ENCODE measurements at regions not wholly inside any gene's neighbourhood (a gene's known extent, or its start where the extent isn't known, plus 50 kb on each side); places are given as distances from the start of the nearest gene placed in this dataset.

DNA sequence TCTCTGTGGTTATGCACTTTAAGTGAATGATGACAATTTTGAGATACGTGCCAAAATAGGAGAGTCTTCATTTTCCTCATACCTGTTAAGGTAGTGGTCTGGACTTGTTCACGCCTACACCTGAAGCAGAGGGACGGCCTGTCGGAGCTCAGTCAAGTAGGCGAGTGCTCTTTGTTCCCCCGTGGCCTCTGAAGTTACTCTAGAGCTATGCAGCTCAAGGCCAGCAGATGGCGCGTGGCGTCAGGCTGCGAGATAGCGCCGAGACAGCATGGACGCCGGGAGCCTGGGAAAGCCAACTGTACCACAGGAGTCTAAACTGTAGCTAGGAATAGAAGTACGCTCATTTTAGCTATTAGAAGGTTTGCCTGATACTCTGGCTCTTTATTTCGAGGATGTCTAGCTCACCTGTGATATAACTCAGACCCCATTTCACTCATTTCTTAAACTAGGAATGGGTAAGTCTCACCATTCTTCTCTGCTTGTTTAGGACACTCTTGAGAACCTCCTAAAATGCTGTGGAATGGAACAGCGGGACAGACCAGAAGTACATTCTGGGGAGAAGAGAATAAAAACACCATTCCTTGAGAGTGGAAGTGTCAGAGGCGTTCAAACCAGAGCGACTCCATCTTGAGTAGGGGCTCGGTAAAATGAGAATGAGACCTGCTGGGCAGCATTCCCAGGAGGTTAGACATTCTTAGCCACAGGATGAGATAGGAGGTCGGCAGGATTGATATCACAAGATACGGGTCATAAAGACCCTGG lies 267.4 kb upstream of the HMGA2 start:
- no peak for FAIRE-seq

DNA sequence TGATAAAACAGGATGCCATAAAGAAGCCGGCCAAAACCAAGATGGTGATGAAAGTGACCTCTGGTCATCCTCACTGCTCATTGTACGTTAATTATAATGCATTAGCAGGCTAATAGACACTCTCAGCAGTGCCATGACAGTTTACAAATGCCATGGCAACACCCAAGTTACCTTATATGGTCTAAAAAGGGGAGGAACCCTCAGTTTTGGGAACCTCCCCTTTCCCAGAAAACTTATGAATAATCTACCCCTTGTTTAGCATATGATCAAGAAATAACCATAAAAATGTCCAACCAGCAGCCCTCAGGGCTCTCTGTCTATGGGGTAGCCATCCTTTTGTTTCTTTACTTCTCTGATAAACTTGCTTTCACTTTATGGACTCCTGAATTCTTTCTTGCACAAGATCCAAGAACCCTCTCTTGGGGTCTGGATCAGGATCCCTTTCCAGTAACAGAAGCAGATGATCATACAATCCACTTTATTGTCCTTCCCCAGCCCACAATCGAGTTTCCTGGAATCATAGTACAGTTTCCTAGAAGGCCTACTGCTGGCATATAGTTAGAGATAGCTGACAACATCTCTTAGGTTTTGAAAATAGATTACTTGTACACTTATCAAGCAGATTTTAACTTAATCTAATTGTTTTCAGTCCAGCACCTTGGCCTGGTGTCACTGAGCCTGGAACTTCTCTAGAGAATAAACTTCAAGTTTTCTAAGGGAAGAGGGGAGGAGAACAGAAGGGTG lies 266.7 kb upstream of the HMGA2 start:
- no peak for FAIRE-seq

DNA sequence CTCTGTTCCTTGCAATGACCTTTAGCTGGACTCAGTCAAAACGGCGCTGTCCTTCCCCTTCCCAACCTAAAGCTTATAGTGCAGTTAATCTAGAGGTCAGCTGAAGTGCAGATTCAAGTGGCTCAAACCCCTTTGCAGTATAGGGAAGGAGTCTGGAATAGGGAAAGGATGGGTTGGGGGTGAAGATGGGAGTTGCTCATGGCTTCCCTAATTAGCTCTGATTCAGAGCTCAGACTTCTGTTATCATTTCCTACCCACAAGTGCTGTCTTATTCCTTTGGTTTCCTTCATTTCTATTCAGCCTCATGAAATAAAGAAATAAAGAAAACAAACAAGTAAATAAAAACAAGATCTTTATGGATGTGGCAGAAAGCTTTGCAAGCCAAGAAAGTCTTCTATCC lies 264.0 kb upstream of the HMGA2 start:
- FAIRE-seq = no peak

DNA sequence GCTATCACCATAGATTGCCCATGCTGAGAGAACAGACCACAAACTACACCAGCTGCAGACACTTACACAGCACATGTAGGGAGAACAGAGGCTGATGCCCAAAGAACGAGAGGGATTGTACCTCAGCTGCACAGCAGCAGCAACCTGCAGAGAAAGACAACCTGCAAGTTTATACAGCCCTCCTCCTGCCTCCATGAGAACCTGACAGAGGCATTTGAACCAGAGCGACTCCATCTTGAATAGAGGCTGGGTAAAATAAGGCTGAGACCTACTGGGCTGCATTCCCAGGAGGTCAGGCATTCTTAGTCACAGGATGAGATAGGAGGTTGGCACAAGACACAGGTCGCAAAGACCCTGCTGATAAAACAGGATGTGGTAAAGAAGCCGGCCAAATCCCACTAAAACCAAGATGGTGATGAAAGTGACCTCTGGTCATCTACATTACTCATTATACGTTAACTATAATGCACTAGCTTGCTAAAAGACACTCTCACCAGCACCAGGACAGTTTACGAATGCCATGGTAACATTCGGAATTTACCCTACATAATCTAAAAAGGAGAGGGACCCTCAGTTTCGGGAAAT lies 262.4 kb upstream of the HMGA2 start:
- FAIRE-seq = no peak

DNA sequence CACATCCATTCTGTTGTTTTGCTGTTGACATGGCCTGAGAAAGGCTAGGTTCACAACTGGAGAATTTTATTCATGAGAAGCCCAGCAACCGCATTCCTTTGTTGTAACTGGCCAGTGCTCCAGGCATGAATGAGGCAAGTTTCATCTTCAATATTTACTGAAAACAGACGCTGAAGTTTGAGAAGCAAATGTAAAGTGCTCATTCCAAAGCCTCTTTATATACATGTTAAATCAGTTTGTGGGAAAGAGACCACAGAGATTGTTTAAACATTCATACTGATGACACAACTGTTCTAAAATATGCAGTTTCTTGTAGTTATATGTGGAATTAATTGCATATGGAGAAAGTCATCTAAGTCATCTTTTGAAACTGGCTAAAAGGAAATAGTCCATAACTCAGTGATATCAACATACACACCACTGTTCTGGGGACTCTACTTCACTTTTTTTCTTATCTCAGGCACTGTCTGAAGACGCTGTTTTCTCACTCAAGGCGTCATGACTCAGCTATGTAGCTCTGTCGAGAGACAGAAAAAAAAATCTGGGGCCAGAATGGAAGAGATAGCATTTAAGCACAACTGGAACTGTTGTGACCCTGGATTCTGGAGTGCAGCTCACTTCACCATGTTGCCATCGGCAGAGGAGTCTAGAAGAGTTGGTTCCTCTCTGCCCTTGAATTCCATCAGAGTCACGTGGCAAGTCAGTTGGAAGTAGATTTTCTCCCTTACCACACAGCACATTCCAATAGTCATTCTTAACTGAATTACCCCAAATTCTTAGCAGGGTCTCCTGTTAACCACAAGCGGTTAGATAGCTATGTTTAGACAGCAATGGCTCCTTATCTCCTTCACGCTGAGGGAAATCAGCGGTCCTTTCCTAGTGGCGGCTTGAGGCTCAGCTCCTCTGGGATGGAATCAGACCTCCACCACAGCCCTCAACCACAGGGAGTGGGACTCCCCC lies 258.4 kb upstream of the HMGA2 start:
- FAIRE-seq = no peak

DNA sequence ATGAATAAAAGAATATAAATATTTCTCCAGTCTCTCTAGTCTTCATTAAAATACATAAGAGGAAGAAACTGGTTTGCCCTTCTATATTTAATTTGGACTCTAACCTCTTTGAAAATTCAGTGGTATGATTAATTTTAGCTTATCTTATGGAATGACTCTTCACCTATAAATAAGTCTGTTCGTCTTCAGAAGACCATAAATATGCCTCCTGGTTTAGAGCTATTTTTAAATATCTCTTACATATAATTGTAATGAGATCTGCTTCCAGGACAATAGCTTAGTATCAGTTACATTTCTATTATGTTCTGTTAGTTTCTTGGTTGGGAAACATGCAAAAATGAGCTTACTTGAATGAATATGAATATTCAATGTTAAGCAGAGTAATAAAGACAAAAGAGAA lies 257.5 kb upstream of the HMGA2 start:
- no peak for FAIRE-seq

DNA sequence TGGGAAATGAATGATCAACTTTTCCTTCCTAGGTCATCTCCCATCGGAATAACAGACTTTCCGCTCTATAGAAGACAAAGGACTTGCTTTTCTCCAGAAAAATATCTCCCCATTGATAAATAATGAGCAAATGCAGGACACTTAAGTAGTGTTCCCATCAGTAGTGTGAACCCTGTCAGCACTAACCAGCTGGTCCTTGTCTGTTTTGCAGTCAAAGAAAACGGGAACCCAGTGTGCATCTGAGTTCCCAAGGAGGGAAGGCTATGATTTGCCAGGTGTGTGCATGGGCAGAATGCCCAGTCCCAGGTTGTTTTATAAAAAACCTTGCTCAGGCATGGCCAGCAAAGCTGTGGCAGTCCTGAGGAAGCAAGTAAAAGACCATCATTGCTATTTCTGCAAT lies 256.5 kb upstream of the HMGA2 start:
- no peak for FAIRE-seq

DNA sequence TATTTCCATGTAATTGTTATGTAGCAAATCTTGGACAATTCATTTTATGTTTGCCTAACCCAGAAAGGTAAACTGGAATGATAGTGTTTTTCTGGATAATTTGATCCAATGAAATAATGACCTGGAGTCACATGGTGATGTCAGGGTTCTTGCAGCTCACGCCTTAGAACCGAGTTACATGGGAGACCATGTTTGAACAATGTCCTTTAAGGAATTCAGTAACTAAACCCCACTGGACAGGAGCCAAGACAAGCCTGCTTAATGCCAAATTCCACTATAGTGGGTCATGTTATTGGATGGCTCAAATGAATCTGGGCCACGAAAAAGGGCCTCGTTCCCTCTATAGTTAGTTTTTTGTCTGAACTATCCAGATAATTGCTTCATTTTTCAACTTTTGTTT lies 255.8 kb upstream of the HMGA2 start:
- FAIRE-seq = no peak

DNA sequence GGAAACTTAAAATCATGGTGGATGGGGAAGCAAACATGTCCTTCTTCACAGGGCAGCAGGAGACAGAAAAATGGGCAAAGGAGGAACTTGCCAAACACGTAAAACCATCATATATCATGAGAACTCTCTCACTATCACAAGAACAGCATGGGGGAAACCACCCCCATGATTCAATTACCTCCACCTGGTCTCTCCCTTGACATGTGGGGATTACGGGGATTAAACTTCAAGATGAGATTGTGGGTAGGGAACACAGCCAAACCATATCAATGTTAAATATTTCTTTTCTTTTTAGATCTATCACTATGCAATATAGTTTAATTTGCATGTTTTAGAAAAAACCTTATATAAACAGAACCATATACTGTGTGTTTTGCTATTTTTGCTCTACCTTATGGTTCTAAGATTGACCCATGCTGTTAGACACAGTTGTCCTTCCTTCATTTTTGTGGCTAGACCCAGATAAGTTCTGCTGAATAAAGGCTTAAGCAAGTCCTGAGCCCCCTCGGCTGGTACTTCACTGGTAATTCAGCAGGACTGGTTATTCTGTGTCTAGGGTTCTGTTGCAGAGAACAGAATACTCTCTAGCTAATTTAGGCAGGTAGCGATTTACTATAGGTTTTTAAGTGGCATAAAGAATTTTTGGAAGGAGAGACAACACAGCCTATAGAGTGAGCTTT lies 253.7 kb upstream of the HMGA2 start:
- FAIRE-seq = no peak

DNA sequence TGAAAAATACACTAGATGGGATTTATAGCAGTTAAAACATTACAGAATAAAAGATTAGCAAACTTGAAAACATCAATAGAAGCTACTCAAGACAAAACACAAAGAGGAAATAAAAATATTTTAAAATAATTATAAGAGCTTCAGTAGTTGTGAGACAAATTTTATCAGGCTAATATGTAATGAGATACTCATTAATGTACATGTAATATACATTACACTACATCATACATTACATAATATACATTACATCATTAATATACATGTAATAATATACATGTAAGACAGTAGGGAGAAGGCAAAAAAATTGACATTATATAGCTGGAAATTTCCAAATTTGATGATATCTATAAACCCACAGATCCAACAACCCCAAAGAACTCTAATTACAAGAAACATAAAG lies 249.4 kb upstream of the HMGA2 start:
- FAIRE-seq = peak; percentile 53

DNA sequence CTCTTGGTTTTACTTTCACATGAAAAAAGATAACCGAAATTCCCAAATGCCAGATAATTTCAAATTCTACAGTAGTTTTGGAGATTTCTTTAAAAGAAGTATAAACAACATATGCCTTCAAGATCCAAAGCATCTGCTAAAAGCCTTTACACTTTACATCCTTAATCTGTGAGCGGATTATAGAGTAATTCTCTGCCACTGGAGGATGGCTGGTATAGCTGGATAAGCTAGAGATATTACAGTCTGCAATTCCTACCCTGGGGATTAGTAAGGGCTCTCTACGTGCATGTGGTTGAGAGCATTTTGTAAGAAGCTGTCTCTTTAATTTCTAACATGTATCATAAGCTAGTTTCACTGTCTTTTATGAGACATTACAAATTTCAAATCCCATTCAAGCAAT lies 240.3 kb upstream of the HMGA2 start:
- FAIRE-seq = no peak

DNA sequence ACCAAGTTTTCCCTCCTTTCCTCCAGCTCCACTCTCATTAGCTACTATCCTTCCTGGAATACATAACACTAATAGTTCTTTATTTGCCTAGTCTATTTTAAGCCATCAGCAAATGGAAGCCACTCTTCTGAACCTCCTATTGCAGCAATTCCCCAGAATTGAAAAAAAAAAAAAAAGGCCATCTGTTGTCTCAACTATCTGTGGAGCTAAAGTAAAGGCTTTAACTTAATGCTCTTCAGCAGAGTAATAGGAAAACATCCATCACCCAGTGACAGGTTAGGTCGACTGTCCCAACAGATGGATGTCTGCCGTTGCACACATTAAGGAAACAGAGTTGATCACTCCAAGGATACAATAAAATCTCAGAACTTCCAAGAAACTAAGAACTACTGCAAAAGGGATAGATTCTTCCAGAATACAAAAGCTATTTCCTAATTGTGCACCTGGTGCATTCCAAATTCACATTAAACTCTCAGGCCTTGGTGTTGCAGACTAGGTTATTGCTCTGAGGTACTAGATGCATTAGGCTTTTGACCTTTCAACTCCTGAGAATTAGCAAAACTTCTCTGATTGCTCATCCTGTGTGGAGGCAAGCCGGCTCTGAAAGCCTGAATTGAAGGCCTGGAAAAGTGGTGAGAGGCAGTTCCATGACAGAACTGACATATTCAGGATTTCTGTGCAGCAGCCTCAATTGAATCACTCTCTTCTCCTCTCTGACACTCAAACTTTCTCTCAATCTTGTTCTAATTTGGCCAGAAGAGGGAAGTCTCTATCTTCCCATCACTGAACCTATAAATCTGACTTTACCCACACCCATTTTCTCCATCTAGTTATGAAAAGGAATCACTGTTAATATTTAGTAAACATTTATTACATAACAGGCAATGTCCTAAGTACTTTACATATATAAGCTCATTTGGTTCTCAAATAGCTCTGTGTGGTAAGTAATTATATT lies 238.4 kb upstream of the HMGA2 start:
- FAIRE-seq = no peak

DNA sequence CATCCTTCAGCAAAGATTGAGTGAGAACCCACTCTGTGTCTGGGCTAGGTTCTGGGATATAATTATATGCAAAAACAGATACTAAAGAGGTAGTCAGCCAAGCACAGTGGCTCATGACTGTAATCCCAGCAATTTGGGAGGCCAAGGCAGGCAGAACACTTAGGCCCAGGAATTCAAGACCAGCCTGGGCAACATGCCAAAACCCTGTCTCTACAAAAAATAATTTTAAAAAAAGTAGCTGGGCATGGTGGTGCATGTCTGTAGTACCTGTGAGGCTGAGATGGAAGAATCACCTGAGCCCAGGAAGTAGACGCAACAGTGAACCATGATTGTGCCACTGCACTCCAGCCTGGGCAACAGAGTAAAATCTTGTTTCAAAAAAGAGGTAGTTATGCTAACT lies 237.5 kb upstream of the HMGA2 start:
- FAIRE-seq = no peak

DNA sequence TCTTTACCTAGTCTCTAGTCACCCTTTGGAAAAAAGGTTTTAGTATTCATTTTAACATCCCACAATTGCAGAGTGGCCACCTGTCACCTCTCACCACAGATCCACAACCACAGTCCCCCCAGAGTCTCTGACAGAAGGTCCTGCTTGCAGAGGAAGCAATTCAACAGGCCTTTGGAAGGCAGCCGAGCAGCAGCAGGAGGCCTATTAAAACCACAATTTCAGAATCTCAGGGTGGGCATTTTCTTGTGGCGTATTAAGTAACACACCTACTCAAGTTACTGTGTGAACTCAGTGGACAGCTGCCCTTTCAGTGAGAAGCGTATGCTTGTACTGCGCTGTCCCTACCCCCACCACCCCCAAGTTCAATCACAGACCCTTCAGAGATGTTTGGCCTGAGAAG lies 234.0 kb upstream of the HMGA2 start:
- FAIRE-seq = no peak

DNA sequence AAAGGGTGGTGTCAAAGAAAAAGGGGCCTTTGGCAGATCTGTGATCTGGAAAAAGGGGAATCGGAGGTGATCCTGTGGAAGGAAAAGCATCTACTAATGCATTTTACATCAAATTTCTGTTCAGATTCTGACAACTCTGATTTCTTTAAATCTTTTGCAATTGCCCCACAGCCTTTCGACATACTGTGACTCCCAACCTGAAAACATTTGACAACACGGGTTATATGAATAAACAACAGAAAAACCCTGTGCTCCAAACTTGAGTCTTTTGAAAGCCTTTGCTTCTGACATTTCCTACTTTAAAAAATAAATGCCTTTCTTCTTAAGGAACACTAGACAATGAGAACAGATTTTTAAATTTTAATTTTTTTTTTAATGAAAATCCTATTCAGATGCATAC lies 231.9 kb upstream of the HMGA2 start:
- FAIRE-seq = no peak

DNA sequence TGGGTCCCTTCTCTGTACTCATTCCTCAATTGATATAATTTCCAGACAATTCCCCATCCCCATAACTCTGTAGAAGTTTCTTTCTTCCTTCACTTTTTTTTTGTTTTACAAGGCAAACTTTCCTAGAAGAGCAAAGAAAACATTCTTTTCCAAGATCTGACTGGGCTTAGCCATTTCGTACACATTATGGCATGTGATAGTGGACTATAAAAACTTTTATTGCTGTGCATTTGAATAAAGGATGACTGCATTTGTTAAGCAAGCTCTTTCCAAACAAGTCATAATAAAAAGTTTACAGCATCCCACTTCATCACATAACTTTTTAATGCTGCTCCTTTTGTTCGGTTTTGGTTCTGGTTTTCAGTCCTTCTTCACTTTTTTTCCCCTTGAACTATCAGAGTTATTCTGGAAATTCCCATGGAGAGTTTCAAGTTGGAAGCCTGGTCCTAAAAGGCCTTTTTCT lies 231.0 kb upstream of the HMGA2 start:
- FAIRE-seq = peak; percentile 94

DNA sequence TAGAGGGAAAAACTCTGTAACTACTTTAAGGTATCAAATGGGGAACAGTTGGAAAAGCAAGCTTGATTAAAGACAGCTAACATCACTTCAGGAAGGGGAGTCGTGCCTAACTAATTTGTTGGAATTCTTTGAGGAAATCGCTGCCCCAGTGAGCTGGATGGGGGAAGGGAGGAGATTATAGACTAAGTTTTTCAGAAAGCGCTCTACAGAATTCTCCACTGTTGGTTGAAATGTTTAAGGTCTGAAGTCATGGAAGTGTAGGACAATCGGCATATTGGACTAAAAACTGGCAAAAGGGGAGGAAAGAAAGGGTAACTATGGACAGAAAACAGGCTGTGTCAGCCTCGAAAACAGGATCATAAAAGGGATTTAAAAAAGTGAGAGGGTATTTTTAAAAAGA lies 229.9 kb upstream of the HMGA2 start:
- FAIRE-seq = no peak

DNA sequence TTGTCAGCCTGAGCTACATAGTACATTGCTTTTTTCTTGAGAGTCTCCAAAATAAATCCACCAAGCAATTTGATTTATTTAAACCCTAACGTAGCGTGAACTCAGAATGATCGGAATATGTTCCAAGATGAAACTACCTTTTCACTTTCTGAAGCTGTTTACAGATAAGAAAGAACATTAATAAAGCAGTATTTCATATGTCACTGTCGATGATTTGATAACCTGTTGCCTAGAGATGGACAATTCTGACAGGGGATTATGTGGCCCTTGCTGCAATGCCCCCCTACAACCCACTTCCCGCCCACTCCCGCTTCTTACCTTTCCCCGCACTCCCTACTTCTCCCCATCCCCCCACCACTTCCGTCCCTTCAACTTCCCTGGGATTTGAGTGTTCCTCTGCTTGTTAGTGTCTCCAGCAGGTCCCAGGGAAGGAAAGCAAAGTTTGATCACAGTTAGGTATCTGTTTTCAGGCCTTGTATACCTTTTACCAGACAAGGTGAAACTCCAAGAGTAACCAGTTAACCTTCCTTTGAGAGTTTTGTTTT lies 229.2 kb upstream of the HMGA2 start:
- FAIRE-seq = no peak

DNA sequence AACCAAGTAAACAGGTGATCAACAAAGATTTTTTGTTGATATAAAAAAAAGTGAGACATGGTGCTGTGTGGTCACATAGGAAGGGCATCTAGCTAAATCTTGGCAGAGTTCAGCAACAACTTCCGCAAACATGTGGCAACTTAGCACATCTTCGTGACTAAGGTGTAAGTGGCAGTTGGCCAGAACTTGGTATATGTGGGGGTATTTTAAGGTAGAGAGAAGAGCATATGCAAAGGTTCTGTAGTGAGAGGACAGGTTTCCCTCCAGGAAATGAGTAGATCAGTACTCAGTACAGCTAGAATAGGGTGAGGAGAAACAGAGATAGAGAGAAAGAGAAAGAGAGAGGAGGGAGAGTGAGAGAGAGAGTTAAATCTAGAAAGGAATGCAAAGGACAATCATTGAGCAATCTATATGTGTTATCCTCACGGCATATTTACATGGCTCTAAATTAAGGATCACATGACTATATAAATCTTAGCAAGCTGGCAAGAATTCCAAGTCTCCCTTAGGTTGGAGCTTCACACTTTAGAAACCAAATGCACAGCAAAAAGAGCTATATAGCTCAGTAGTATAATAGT lies 227.7 kb upstream of the HMGA2 start:
- FAIRE-seq = no peak

DNA sequence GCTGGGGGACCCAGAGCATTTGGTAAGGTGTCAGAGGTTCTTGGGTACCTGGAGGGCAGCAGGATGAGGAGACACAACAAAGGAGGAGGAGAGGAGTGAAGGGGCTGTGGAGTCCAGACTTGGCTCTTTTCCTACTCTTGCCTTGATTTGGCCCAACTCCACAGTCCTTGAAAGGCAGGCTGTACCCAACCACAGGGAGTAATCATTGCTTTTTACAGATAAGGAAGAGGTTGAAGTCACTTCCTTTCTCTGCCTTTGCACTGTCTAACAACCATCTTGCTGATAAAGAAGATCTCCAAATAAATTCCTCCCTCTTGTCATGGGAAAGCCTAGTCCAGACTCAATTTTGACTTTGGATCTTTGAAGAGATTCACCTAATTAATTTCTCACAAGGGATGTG lies 226.8 kb upstream of the HMGA2 start:
- FAIRE-seq = no peak
